ENCODE measurements at regions not wholly inside any gene's neighbourhood (a gene's known extent, or its start where the extent isn't known, plus 50 kb on each side); places are given as distances from the start of the nearest gene placed in this dataset.
"Not testable (repeated sequence)": the region's sequence is repeated elsewhere in the genome, so short reads cannot be mapped to it uniquely, and the experiment has no call there.

DNA sequence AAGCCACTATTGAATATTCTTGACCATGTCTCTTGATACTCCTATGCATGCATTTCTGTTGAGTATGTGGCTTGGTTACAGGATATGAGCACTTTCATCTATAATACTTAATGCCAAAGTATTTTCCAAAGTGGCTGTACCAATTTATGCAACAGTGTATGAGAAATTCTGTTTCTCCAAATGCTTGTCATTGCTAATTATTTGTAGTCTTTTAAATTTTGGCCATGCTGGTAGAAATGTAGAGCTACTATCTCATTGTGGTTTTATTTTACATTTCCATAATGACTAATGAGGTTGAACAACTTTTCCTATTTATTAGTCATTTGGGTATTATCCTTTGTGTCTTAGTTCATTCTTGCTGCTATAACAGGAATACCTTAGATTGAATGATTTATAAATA, 71.4 kb upstream of the TSPAN2 start:
- intact Hi-C loops (cut with micrococcal nuclease) = no loop called here
- H3K4me1 Mint-ChIP-seq (ENCODE audit: low read depth) = no peaks in the 10 kb centered on the region
- H3K27me3 Mint-ChIP-seq = no peaks in the 10 kb centered on the region
- H3K27ac Mint-ChIP-seq = no peak overlapping the region
- no peaks in the 10 kb centered on the region for H3K9me3 Mint-ChIP-seq
- H3K4me3 Mint-ChIP-seq = no peak overlapping the region
- H3K36me3 Mint-ChIP-seq (ENCODE audit: low read depth) = no peaks in the 10 kb centered on the region

DNA sequence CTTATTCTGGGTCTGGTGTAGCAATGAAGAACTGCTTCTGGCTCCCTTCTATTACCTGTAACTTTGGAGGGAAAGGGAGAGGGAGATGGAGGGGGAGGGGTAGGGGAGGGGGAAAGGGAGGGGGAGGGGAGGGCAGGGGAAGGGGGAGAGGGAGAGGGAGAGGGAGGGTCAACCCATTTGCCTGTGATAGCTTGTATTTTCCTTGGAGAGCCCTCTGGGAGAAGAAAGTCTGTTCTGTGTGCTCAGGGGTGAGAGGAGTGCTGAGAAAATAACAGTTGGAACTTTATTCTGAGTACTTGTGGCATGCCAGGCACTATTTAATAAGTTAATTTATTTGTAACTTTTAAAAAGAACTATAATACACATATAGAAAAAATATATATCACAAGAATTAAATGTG, 70.7 kb upstream of the TSPAN2 start:
- Mint-ChIP-seq H3K4me3 (no peak overlapping the region), H3K9me3 (no peaks in the 10 kb centered on the region), H3K36me3 (ENCODE audit: low read depth) (no peaks in the 10 kb centered on the region), H3K27ac (no peak overlapping the region), H3K4me1 (ENCODE audit: low read depth) (no peaks in the 10 kb centered on the region), H3K27me3 (no peaks in the 10 kb centered on the region)
- intact Hi-C loops (cut with micrococcal nuclease) = no loop called here

DNA sequence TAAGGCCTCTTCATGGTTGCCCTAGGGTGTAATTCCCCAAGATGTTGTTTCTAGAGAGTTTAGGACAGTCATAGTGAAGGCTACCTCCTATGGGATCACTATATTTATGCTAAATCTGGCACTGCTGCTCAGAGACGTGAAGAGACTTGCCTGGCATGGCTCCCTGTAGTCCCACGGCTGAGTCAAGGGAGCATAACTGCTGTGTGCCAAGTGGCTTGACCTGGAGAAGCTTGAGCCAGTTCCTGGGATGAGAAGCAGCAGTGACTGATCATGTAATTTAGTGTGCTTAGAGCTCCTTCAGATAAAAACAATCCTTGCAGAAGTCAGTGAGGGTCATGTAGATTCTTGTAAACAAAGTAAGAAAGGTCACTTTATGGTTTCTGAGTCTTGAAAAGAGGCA, 68.9 kb upstream of the TSPAN2 start:
- H3K27me3 Mint-ChIP-seq = no peaks in the 10 kb centered on the region
- intact Hi-C loops (cut with micrococcal nuclease) = no loop called here
- no peaks in the 10 kb centered on the region for H3K4me1 Mint-ChIP-seq (ENCODE audit: low read depth)
- no peak overlapping the region for H3K4me3 Mint-ChIP-seq
- H3K36me3 Mint-ChIP-seq (ENCODE audit: low read depth) = no peaks in the 10 kb centered on the region
- H3K27ac Mint-ChIP-seq = no peak overlapping the region
- no peaks in the 10 kb centered on the region for H3K9me3 Mint-ChIP-seq

DNA sequence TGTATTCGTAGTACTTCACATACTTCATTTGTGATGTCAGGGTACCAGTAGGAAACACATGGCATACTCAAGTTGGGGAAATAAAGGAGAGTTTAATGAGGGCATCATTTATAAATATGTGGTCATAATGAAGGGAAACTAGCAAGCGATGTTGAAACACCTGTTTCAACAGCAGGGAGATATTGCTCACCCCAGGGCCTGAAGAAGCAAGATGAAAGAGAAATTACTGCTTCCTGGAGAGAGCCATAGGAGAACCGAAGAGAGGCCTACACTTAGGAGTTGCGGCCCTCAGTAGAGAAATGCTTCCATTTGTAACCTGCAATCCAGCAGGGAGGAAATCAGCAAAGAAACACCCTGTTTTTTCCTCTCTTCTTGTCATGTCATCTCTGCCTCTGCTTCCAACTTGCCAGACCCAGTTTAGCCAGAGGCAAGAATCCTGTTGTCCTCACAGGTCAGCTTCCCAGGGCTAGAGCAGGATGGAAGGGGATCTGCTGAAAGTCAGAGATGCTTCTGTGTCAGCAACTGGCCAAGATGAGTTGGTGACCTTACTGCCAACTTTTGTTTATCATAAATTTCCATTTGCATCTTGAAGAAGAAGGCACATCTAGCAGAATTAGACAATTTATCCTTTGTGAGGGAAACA, 67.6 kb upstream of the TSPAN2 start:
- H3K4me1 Mint-ChIP-seq (ENCODE audit: low read depth) = no peaks in the 10 kb centered on the region
- no peaks in the 10 kb centered on the region for H3K27me3 Mint-ChIP-seq
- H3K4me3 Mint-ChIP-seq = no peak overlapping the region
- intact Hi-C loops (cut with micrococcal nuclease) = no loop called here
- no peak overlapping the region for H3K27ac Mint-ChIP-seq
- no peaks in the 10 kb centered on the region for H3K36me3 Mint-ChIP-seq (ENCODE audit: low read depth)
- H3K9me3 Mint-ChIP-seq = no peaks in the 10 kb centered on the region

DNA sequence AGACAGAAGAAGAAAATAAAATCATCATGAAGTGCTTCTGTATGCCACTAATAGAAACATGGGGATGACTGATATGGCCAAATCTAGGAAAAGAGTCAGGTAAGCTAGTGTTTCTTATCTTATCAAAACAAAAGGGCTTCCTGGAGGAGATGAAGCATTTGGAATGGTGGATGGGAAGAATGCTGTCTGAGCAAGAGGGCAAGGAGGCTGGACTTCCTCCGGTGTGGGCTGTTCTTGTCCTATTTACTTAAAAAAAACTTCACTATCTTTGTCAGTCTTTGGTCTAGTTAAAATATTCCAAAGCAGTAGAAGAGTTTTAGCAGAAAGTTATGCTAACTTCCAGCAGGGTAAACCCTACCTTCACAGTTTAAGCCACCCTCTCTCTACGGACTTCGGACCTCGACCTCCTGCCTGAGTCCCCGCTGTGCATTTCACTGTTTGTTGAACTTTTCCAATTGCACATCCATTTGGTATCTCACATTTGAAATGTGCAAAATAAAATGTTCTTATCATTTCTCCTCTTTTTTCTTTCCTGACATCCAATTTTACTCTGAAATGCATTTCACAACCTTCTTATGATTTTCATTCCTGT, 64.8 kb upstream of the TSPAN2 start:
- no peaks in the 10 kb centered on the region for H3K9me3 Mint-ChIP-seq
- no peaks in the 10 kb centered on the region for H3K27me3 Mint-ChIP-seq
- H3K4me3 Mint-ChIP-seq = no peak overlapping the region
- intact Hi-C loops (cut with micrococcal nuclease) = no loop called here
- H3K4me1 Mint-ChIP-seq (ENCODE audit: low read depth) = no peaks in the 10 kb centered on the region
- no peaks in the 10 kb centered on the region for H3K36me3 Mint-ChIP-seq (ENCODE audit: low read depth)
- no peak overlapping the region for H3K27ac Mint-ChIP-seq

DNA sequence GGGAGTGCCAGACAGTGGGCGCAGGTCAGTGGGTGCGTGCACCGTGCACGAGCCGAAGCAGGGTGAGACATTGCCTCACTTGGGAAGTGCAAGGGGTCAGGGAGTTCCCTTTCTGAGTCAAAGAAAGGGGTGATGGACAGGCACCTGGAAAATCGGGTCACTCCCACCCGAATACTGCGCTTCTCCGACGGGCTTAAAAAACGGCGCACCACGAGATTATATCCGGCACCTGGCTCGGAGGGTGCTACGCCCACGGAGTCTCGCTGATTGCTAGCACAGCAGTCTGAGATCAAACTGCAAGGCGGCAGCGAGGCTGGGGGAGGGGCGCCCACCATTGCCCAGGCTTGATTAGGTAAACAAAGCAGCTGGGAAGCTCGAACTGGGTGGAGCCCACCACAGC, 58.6 kb upstream of the TSPAN2 start:
- not testable (repeated sequence) for H3K4me3 Mint-ChIP-seq; H3K9me3 Mint-ChIP-seq; H3K36me3 Mint-ChIP-seq (ENCODE audit: low read depth); H3K4me1 Mint-ChIP-seq (ENCODE audit: low read depth); H3K27ac Mint-ChIP-seq
- H3K27me3 Mint-ChIP-seq = peaks cover 18% of the 10 kb centered on the region
- intact Hi-C loops (cut with micrococcal nuclease) = loop anchor here (10.0 kb wide), 1 partner anchor 617 kb away; the partner anchor contains the start of gene CASQ2

DNA sequence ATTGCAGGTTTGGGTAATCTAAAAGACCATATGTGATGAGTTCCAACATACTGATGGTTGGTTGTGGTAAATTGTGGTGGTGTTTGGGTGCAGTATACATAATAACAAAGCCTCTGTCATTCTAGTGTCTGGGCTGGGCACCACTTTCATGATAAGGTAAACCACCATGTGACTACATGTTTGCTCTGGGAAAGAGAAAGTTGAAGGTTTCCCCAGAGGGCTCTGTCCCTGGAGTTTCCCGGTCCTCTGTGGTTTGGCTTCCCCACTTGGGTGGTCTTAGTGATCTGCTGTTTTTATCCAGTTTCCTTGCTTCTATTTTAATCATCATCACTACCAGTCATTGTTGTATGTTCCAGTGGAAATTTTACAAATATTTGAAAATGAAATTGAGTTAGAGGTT, 55.9 kb upstream of the TSPAN2 start:
- no peaks in the 10 kb centered on the region for H3K9me3 Mint-ChIP-seq
- intact Hi-C loops (cut with micrococcal nuclease) = loop anchor here (10.0 kb wide), 1 partner anchor 620 kb away; the partner anchor contains the start of gene CASQ2
- no peaks in the 10 kb centered on the region for H3K36me3 Mint-ChIP-seq (ENCODE audit: low read depth)
- H3K27me3 Mint-ChIP-seq = peaks cover 19% of the 10 kb centered on the region
- no peak overlapping the region for H3K4me3 Mint-ChIP-seq
- H3K27ac Mint-ChIP-seq = no peak overlapping the region
- no peaks in the 10 kb centered on the region for H3K4me1 Mint-ChIP-seq (ENCODE audit: low read depth)

DNA sequence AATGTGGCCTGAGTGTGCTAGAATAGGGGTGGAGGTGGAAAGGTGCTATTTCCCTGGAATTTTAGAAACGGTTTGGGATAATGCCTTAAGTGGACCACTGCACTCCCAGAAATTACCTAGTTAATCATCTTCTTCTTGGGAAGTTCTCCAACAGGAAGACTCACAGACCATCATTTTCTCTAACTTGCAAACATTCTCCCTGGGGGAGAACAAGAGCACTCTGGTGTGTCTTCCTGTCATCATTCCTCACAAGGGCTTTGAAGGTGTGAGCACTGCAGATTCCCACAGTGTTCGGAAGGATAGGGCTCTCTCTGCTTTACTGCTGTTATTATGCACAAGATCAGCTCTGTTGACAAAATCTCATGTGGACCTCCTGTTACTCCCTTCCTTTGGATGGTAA, 54.9 kb upstream of the TSPAN2 start:
- no peak overlapping the region for H3K4me3 Mint-ChIP-seq
- peaks cover 21% of the 10 kb centered on the region for H3K27me3 Mint-ChIP-seq
- H3K9me3 Mint-ChIP-seq = no peaks in the 10 kb centered on the region
- no peak overlapping the region for H3K27ac Mint-ChIP-seq
- H3K36me3 Mint-ChIP-seq (ENCODE audit: low read depth) = no peaks in the 10 kb centered on the region
- H3K4me1 Mint-ChIP-seq (ENCODE audit: low read depth) = peaks cover 1% of the 10 kb centered on the region
- intact Hi-C loops (cut with micrococcal nuclease) = loop anchor here (10.0 kb wide), 1 partner anchor 621 kb away; the partner anchor contains the start of gene CASQ2

DNA sequence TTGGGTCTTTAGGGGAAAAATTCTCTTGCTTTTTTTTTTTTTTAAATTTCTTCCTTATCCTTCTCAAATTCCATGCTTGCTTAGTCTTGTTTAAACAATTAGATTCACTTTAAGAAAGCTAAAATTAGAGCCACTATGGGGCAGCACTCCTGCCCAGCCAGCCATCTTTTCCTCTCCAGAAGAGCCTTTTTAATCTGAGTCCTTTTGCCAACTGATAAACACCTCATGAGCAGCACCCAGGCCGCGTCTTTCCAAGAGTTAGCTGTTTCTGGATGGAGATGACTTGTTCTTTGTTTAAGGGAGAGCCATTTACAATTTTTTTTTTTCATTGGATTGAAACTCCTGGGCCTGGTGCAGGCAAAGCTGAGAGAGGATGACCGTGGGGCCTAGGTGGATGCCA, 53.3 kb upstream of the TSPAN2 start:
- peaks cover 22% of the 10 kb centered on the region for H3K27me3 Mint-ChIP-seq
- H3K27ac Mint-ChIP-seq = no peak overlapping the region
- intact Hi-C loops (cut with micrococcal nuclease) = loop anchor here (2.0 to 10.0 kb wide), 2 partner anchors 20 to 622 kb away; partner anchors contain the start of gene CASQ2
- H3K4me3 Mint-ChIP-seq = no peak overlapping the region
- no peaks in the 10 kb centered on the region for H3K9me3 Mint-ChIP-seq
- H3K36me3 Mint-ChIP-seq (ENCODE audit: low read depth) = no peaks in the 10 kb centered on the region
- peaks cover 5% of the 10 kb centered on the region for H3K4me1 Mint-ChIP-seq (ENCODE audit: low read depth)

DNA sequence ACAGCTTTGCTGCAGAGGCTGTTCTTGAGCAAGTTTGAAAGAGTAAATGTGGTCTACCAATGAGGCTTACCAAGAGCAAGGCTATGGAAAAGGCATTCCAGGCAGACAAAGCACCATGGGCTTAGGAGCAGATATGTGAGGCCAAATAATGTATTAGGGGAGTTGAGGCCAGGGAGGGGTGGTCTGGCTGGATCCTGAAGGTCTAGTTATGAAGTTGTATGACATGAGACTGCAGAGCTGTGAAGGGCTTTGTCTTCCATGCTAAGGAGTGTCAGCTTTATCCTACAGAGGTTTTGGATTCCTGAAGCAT, 51.8 kb upstream of the TSPAN2 start:
- Mint-ChIP-seq H3K4me1 (ENCODE audit: low read depth) (peaks cover 5% of the 10 kb centered on the region), H3K27me3 (peaks cover 16% of the 10 kb centered on the region), H3K36me3 (ENCODE audit: low read depth) (no peaks in the 10 kb centered on the region), H3K27ac (no peak overlapping the region), H3K9me3 (no peaks in the 10 kb centered on the region), H3K4me3 (no peak overlapping the region)
- intact Hi-C loops (cut with micrococcal nuclease) = loop anchor here (10.0 kb wide), 1 partner anchor 624 kb away; the partner anchor contains the start of gene CASQ2

DNA sequence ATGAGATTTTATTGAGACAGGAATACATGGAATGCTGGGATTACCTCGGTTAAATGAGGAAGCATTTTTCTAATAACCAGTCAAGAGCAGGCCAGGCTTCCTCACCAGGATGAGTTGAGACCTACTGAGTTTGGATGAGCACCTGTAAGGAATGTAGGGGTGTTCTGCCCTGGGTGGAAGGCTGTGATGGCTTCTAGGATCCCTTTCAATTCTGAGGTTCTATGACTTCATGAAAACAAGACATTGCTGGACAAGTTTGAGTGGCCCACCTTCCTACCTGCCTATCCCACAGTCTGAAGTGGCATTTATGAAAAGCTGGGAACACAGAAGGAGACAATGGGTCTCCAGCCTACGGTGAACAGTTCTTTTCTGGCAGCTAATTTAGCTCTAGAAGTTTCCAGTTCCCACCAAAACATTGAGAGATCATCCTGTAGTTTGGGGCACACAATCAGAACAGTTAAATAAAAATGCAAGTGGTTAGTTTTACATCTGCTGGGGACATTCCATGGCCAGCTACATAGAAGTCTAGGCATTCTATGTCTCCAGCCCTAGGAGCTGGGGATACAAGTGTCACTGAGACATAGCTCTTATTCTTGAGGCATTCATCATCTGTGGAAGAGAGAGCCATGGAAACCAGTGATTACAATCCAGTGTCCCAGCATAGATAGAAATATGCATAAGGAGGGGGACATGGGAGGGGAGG, 51.3 kb upstream of the TSPAN2 start:
- intact Hi-C loops (cut with micrococcal nuclease) = loop anchor here (10.0 kb wide), 1 partner anchor 624 kb away; the partner anchor contains the start of gene CASQ2
- Mint-ChIP-seq H3K9me3 (no peaks in the 10 kb centered on the region), H3K4me1 (ENCODE audit: low read depth) (peaks cover 5% of the 10 kb centered on the region), H3K27me3 (peaks cover 14% of the 10 kb centered on the region), H3K36me3 (ENCODE audit: low read depth) (no peaks in the 10 kb centered on the region), H3K4me3 (no peak overlapping the region), H3K27ac (no peak overlapping the region)

DNA sequence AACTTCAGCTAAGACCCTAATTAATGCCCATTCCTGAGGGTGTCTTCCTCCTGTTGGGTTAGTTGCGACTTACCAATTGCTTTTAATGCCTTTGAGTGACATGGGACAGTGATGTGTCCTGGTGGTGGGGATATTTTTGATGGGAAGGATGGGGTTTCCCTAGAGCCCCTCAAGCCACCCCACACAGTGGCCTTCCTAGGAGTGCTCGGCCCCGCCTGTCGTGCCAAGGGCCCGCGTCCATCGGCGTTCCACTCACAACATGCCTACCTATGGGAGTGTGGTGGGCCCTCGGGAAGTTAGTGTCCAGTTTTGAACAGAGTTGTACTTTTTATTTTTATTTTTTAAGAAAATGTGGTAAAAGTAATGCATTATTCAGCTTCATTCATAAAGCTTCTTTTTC, 50.1 kb upstream of the TSPAN2 start:
- no peak overlapping the region for H3K27ac Mint-ChIP-seq
- H3K27me3 Mint-ChIP-seq = peaks cover 12% of the 10 kb centered on the region
- intact Hi-C loops (cut with micrococcal nuclease) = loop anchor here (5.0 kb wide), 1 partner anchor 328 kb away; no protein-coding TSS in a partner anchor

More for the DNA sequence above, 50.1 kb upstream of the TSPAN2 start:
- Mint-ChIP-seq H3K4me1 (ENCODE audit: low read depth) (peaks cover 5% of the 10 kb centered on the region), H3K4me3 (no peak overlapping the region), H3K36me3 (ENCODE audit: low read depth) (no peaks in the 10 kb centered on the region), H3K9me3 (no peaks in the 10 kb centered on the region)

All from dendritic cell treated with granulocyte-macrophage colony-stimulating factor and Interleukin-4, amounts not matched to agents 40 ng/mL and 50 ng/mL, for 4 days (primary cell).